ENCODE measurements at regions not wholly inside any gene's neighbourhood (a gene's known extent, or its start where the extent isn't known, plus 50 kb on each side); places are given as distances from the start of the nearest gene placed in this dataset.

DNA sequence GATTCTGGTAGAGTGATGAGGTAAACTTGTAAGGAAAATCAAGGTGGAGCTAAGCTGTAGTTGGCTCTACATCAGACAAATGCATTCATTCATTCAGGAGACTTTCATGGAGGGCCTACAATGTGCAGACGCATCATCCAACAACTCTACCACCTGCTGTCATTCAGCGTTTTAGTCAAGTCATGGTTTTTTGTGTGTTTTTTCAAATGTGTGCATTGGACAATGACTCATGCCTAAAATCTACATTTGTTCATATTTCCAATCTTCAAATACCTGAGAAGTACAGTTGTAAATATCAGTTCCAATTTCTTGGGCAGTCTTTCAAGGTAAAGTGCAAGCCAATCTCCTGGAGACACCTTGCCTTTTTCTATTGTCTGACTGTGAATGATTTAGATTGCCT lies 108.0 kb upstream of the LGALSL start:
- Histone ChIP-seq H3K9me1 (ENCODE audit: control insufficient read depth, extremely low read depth, insufficient read depth, low read length) (peaks cover 3% of the 10 kb centered on the region), H4K20me1 (ENCODE audit: control insufficient read depth, extremely low read depth, insufficient read depth, low read length) (no peaks in the 10 kb centered on the region), H3K27me3 (ENCODE audit: control insufficient read depth, extremely low read depth, insufficient read depth, low read length) (no peaks in the 10 kb centered on the region), H3K4me2 (ENCODE audit: control insufficient read depth, extremely low read depth, insufficient read depth, low read depth, low read length) (no peak overlapping the region), H2AFZ (ENCODE audit: control insufficient read depth, low read length) (no peak overlapping the region), H3K36me3 (ENCODE audit: control insufficient read depth in 2 of 2, extremely low read depth in 1 of 2, insufficient read depth in 2 of 2, low read length in 2 of 2) (no peaks in the 10 kb centered on the region), H3K4me3 (ENCODE audit: control insufficient read depth in 2 of 3, extremely low read depth in 1 of 3, insufficient read depth in 2 of 3, low read depth in 1 of 3, low read length in 3 of 3) (no peak overlapping the region), H3K9me3 (ENCODE audit: control insufficient read depth, low read depth, low read length) (no peaks in the 10 kb centered on the region), H3K4me1 (ENCODE audit: control insufficient read depth, extremely low read depth, insufficient read depth, low read length) (peaks cover 10% of the 10 kb centered on the region), H3K27ac (ENCODE audit: control insufficient read depth, insufficient read depth, low read length) (no peak overlapping the region), H3K79me2 (ENCODE audit: control insufficient read depth, insufficient read depth, low read length) (no peaks in the 10 kb centered on the region), H3K9ac (ENCODE audit: control insufficient read depth, extremely low read depth, insufficient read depth, low read length) (no peak overlapping the region)
- no peak for DNase-seq (ENCODE audit: low read depth, low spot score)
- TF ChIP-seq, protein P1, sequence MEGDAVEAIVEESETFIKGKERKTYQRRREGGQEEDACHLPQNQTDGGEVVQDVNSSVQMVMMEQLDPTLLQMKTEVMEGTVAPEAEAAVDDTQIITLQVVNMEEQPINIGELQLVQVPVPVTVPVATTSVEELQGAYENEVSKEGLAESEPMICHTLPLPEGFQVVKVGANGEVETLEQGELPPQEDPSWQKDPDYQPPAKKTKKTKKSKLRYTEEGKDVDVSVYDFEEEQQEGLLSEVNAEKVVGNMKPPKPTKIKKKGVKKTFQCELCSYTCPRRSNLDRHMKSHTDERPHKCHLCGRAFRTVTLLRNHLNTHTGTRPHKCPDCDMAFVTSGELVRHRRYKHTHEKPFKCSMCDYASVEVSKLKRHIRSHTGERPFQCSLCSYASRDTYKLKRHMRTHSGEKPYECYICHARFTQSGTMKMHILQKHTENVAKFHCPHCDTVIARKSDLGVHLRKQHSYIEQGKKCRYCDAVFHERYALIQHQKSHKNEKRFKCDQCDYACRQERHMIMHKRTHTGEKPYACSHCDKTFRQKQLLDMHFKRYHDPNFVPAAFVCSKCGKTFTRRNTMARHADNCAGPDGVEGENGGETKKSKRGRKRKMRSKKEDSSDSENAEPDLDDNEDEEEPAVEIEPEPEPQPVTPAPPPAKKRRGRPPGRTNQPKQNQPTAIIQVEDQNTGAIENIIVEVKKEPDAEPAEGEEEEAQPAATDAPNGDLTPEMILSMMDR (optimal IDR thresholded peaks at IDR 0.05 in 1 of 3, IDR thresholded peaks at IDR 0.05 in 1 of 3, conservative IDR thresholded peaks at IDR 0.05 in 1 of 3; ENCODE audit: extremely low read depth in 1 of 3, insufficient read depth in 2 of 3, low read length in 3 of 3) = no peak
- TF ChIP-seq EZH2 (IDR thresholded peaks at IDR 0.05; ENCODE audit: low read length) = no peak
- no peak for FAIRE-seq
- dilution Hi-C loops (cut with MboI; ENCODE audit: extremely low pct_ligation_motif_present, low sequenced_read_pairs) = no loop called here

DNA sequence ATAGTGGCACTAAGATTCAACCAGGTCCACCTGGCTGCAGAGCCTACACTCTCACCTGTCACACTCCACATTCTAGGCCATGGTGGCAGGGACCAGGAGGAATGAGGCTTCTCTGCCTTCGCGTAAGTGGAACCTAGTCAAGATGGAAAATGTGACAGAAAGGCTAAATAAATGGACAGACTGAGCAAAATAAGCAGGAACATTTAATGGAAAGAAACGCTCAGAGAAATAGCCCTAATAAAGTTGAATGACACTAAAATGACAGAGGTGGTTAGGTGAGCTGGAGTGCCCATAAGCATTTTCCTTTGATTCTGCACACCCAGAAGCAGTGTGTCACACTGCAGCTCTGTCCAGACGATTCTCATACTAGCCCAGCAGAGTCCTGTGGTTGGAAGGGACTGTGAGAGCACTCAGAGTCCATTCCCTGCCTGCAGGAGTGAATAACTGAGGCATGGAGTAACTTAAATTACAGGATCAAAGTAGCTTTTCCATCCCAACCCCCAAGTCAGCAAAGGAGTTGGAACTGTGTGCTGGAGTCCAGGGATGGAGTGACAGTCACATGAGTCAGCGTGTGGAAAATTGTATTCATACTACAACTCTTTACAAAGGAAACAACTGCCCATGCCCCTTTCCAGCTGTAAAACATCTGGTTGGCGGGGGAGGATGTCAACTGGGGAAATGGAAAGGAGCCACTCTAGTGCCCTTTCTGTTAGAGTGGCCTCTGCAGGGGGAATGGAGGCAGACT lies 105.4 kb upstream of the LGALSL start:
- Histone ChIP-seq H3K4me2 (ENCODE audit: control insufficient read depth, extremely low read depth, insufficient read depth, low read depth, low read length) (no peak overlapping the region), H3K36me3 (ENCODE audit: control insufficient read depth in 2 of 2, extremely low read depth in 1 of 2, insufficient read depth in 2 of 2, low read length in 2 of 2) (no peaks in the 10 kb centered on the region), H3K9ac (ENCODE audit: control insufficient read depth, extremely low read depth, insufficient read depth, low read length) (no peak overlapping the region), H3K27me3 (ENCODE audit: control insufficient read depth, extremely low read depth, insufficient read depth, low read length) (no peaks in the 10 kb centered on the region), H3K9me3 (ENCODE audit: control insufficient read depth, low read depth, low read length) (no peaks in the 10 kb centered on the region), H2AFZ (ENCODE audit: control insufficient read depth, low read length) (no peak overlapping the region), H3K4me3 (ENCODE audit: control insufficient read depth in 2 of 3, extremely low read depth in 1 of 3, insufficient read depth in 2 of 3, low read depth in 1 of 3, low read length in 3 of 3) (no peak overlapping the region), H3K9me1 (ENCODE audit: control insufficient read depth, extremely low read depth, insufficient read depth, low read length) (peaks cover 3% of the 10 kb centered on the region), H4K20me1 (ENCODE audit: control insufficient read depth, extremely low read depth, insufficient read depth, low read length) (no peaks in the 10 kb centered on the region), H3K27ac (ENCODE audit: control insufficient read depth, insufficient read depth, low read length) (no peak overlapping the region), H3K79me2 (ENCODE audit: control insufficient read depth, insufficient read depth, low read length) (no peaks in the 10 kb centered on the region), H3K4me1 (ENCODE audit: control insufficient read depth, extremely low read depth, insufficient read depth, low read length) (peaks cover 12% of the 10 kb centered on the region)
- FAIRE-seq (peak; percentile 67), DNase-seq (ENCODE audit: low read depth, low spot score) (no peak)
- TF ChIP-seq EZH2 (IDR thresholded peaks at IDR 0.05; ENCODE audit: low read length) = no peak
- TF ChIP-seq, protein P1 (optimal IDR thresholded peaks at IDR 0.05 in 1 of 3, IDR thresholded peaks at IDR 0.05 in 1 of 3, conservative IDR thresholded peaks at IDR 0.05 in 1 of 3; ENCODE audit: extremely low read depth in 1 of 3, insufficient read depth in 2 of 3, low read length in 3 of 3) = no peak
- dilution Hi-C loops (cut with MboI; ENCODE audit: extremely low pct_ligation_motif_present, low sequenced_read_pairs) = no loop called here
